GM18858 (cell line): ENCODE measurements at regions not wholly inside any gene's neighbourhood (a gene's known extent, or its start where the extent isn't known, plus 50 kb on each side); places are given as distances from the start of the nearest gene placed in this dataset.
A peak's percentile ranks its signal among the peaks of the same experiment; 100 is the strongest.

ENCODE experiments used
- ATAC-seq: cut with Tn5 transposase; IDR thresholded peaks from one replicate; pipeline ENCODE4 v1.9.1; 2021; ENCODE audit not compliant: unreplicated experiment

GRCh38 chrX:57204306-57204705 is 67.1 kb upstream of the SPIN2A start:
- ATAC-seq: no peak

DNA sequence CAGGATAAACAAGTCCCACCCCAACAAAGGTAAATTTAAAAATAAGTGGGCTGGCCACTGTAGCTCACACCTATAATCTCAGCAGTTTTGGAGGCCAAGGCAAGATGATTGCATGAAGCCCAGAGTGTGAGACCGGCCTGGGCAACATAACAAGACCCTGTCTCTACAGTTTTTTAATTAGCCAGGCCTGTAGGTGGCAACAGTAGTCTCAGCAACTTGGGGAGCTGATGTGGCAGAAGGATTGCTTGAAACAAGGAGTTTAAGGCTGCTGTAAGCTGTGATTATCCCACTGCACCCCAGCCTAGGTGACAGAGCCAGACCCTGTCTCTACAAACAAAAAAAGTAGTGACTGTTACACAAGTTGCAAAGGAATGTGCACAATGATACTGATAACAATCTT is 74.6 kb upstream of the FAAH2 start:
- no peak for ATAC-seq

GRCh38 chrX:57227691-57228090 is 58.8 kb upstream of the FAAH2 start:
- ATAC-seq: no peak

GRCh38 chrX:57232658-57233360 is 53.7 kb upstream of the FAAH2 start:
- ATAC-seq: peak; percentile 92
